OCI-LY1 (cell line): ENCODE measurements at regions not wholly inside any gene's neighbourhood (a gene's known extent, or its start where the extent isn't known, plus 50 kb on each side); places are given as distances from the start of the nearest gene placed in this dataset.

Experiments
- H2AFZ ChIP-seq: fragments of 200-600 bp; sonication (generic), shearing (Covaris generic); 2 replicates; pipeline ENCODE4 v1.6.0; 2014; ENCODE audit warnings: antibody characterized with exemption, mild to moderate bottlenecking, low read length
- H3F3A ChIP-seq: fragments of 200-600 bp; sonication (generic), shearing (Covaris generic); 2 replicates; pipeline ENCODE4 v1.6.0; 2014; ENCODE audit warnings: mild to moderate bottlenecking, antibody characterized with exemption, low read length, moderate library complexity; ENCODE audit not compliant: insufficient read depth
- H3K27ac ChIP-seq: fragments of 200-600 bp; sonication (generic); 2 replicates; pipeline ENCODE4 v1.5.1; 2014; ENCODE audit warnings: low read length, mixed run types, mild to moderate bottlenecking, low read depth; ENCODE audit not compliant: poor library complexity, severe bottlenecking
- H3K27me3 ChIP-seq: fragments of 200-600 bp; sonication (generic); 2 replicates; pipeline ENCODE4 v1.6.0; 2014; ENCODE audit warnings: antibody characterized with exemption, mild to moderate bottlenecking, low read length, moderate library complexity; ENCODE audit not compliant: insufficient read depth
- H3K36me3 ChIP-seq: fragments of 200-600 bp; sonication (generic); 2 replicates; pipeline ENCODE4 v1.6.1; 2014; ENCODE audit warnings: mild to moderate bottlenecking, antibody characterized with exemption, low read length, moderate library complexity, mixed read lengths; ENCODE audit not compliant: insufficient read depth
- H3K4me1 ChIP-seq: fragments of 200-600 bp; sonication (generic); 2 replicates; pipeline ENCODE4 v1.5.1; 2014; ENCODE audit warnings: mild to moderate bottlenecking, low read length, moderate library complexity; ENCODE audit not compliant: insufficient read depth, severe bottlenecking
- H3K4me2 ChIP-seq: fragments of 200-600 bp; sonication (generic), shearing (Covaris generic); 2 replicates; pipeline ENCODE4 v1.6.1; 2014; ENCODE audit warnings: low read length
- H3K4me3 ChIP-seq: fragments of 200-600 bp; sonication (generic); 2 replicates; pipeline ENCODE4 v1.5.1; 2014; ENCODE audit warnings: low read length, low read depth, mild to moderate bottlenecking, mixed read lengths; ENCODE audit not compliant: poor library complexity, severe bottlenecking
- H3K79me2 ChIP-seq: fragments of 200-600 bp; shearing (Covaris generic); 2 replicates; pipeline ENCODE4 v1.6.1; 2016; ENCODE audit warnings: mixed run types, low read length, mixed read lengths; ENCODE audit not compliant: insufficient read depth
- H3K9ac ChIP-seq: fragments of 200-600 bp; sonication (generic), shearing (Covaris generic); 2 replicates; pipeline ENCODE4 v1.6.1; 2014; ENCODE audit warnings: mild to moderate bottlenecking, low read length, mixed read lengths
- H3K9me2 ChIP-seq: fragments of 200-600 bp; sonication (generic), shearing (Covaris generic); 2 replicates; pipeline ENCODE4 v1.6.1; 2014; ENCODE audit warnings: low read depth, mild to moderate bottlenecking, low read length, mixed read lengths
- H3K9me3 ChIP-seq: fragments of 200-600 bp; shearing (Covaris generic); 2 replicates; pipeline ENCODE4 v1.6.1; 2014; ENCODE audit warnings: low read length, mixed read lengths
- H4K20me1 ChIP-seq: fragments of 200-600 bp; sonication (generic), shearing (Covaris generic); 2 replicates; pipeline ENCODE4 v1.6.0; 2016; ENCODE audit warnings: mild to moderate bottlenecking, low read length; ENCODE audit not compliant: insufficient read depth
- CTCF ChIP-seq: fragments of 200-600 bp; sonication (generic), shearing (Covaris generic); IDR thresholded peaks from 2 replicates; pipeline ENCODE4 v1.5.1; 2017; ENCODE audit warnings: mild to moderate bottlenecking, antibody characterized with exemption, low read length, moderate library complexity, mixed read lengths
- EZH2 ChIP-seq: fragments of 200-600 bp; sonication (generic), shearing (Covaris generic); IDR thresholded peaks from 2 replicates; pipeline ENCODE4 v1.8.0; 2017; ENCODE audit warnings: borderline replicate concordance, mixed run types, mild to moderate bottlenecking, antibody characterized with exemption, low read length, moderate library complexity, mixed read lengths

- Histone ChIP-seq H3K27ac (no peak overlapping the region), H3K9me2 (no peaks in the 10 kb centered on the region), H3K36me3 (no peaks in the 10 kb centered on the region), H3K9me3 (no peaks in the 10 kb centered on the region), H3K79me2 (no peaks in the 10 kb centered on the region), H4K20me1 (no peaks in the 10 kb centered on the region), H2AFZ (no peak overlapping the region), H3K4me1 (no peaks in the 10 kb centered on the region), H3F3A (no peaks in the 10 kb centered on the region), H3K9ac (no peak overlapping the region), H3K4me2 (no peak overlapping the region), H3K4me3 (no peak overlapping the region), H3K27me3 (no peaks in the 10 kb centered on the region)
- TF ChIP-seq CTCF, result no peak
Measured at GRCh38 chr17:72494566-72494965, 373.7 kb downstream of the SOX9 start.

- Histone ChIP-seq H3K36me3 (no peaks in the 10 kb centered on the region), H3K4me3 (no peak overlapping the region), H3K9me2 (no peaks in the 10 kb centered on the region), H3K9ac (no peak overlapping the region), H3F3A (no peaks in the 10 kb centered on the region), H3K79me2 (no peaks in the 10 kb centered on the region), H3K9me3 (no peaks in the 10 kb centered on the region), H3K4me2 (no peak overlapping the region), H3K27me3 (no peaks in the 10 kb centered on the region), H3K27ac (no peak overlapping the region), H2AFZ (no peak overlapping the region), H3K4me1 (no peaks in the 10 kb centered on the region), H4K20me1 (no peaks in the 10 kb centered on the region)
- TF ChIP-seq CTCF (no peak), EZH2 (no peak)
Measured at GRCh38 chr17:72496461-72496860, 375.6 kb downstream of the SOX9 start.

- H3K79me2 ChIP-seq, result no peaks in the 10 kb centered on the region
- H3K27me3 ChIP-seq, result no peaks in the 10 kb centered on the region
- no peak overlapping the region for H3K9ac ChIP-seq
- no peaks in the 10 kb centered on the region for H4K20me1 ChIP-seq
- no peak overlapping the region for H2AFZ ChIP-seq
- no peaks in the 10 kb centered on the region for H3K9me3 ChIP-seq
- H3K4me3 ChIP-seq, result no peak overlapping the region
- no peaks in the 10 kb centered on the region for H3K4me1 ChIP-seq
- H3K36me3 ChIP-seq, result no peaks in the 10 kb centered on the region
- no peaks in the 10 kb centered on the region for H3F3A ChIP-seq
- no peaks in the 10 kb centered on the region for H3K9me2 ChIP-seq
- H3K27ac ChIP-seq, result no peak overlapping the region
- TF ChIP-seq EZH2 (no peak), CTCF (no peak)
- no peak overlapping the region for H3K4me2 ChIP-seq
Measured at GRCh38 chr17:72497915-72498314, 377.1 kb downstream of the SOX9 start.
